ENCODE measurements at regions not wholly inside any gene's neighbourhood (a gene's known extent, or its start where the extent isn't known, plus 50 kb on each side); places are given as distances from the start of the nearest gene placed in this dataset.
A peak's percentile ranks its signal among the peaks of the same experiment; 100 is the strongest.

GRCh38 chr1:172867216-172867818 lies 183.4 kb downstream of the TNFSF18 start:
- intact Hi-C loops (cut with micrococcal nuclease): no loop called here
- ATAC-seq (no peak), DNase-seq (no peak)

GRCh38 chr1:172870901-172871606 lies 179.7 kb downstream of the TNFSF18 start:
- intact Hi-C loops (cut with micrococcal nuclease): no loop called here
- DNase-seq (no peak), ATAC-seq (no peak)

- intact Hi-C loops (cut with micrococcal nuclease): no loop called here
- DNase-seq: no peak
- ATAC-seq: no peak
Observed at GRCh38 chr1:172874950-172875349, 175.8 kb downstream of the TNFSF18 start.

GRCh38 chr1:172875892-172876291 lies 174.8 kb downstream of the TNFSF18 start:
- ATAC-seq (no peak), DNase-seq (no peak)
- intact Hi-C loops (cut with micrococcal nuclease): no loop called here

GRCh38 chr1:172882385-172882784 lies 168.4 kb downstream of the TNFSF18 start:
- ATAC-seq (no peak), DNase-seq (no peak)
- intact Hi-C loops (cut with micrococcal nuclease): no loop called here

- DNase-seq (no peak), ATAC-seq (no peak)
- intact Hi-C loops (cut with micrococcal nuclease): no loop called here
Observed at GRCh38 chr1:172882791-172883386, 167.9 kb downstream of the TNFSF18 start.

- DNase-seq: no peak
- intact Hi-C loops (cut with micrococcal nuclease): no loop called here
- no peak for ATAC-seq
Observed at GRCh38 chr1:172883387-172883791, 167.4 kb downstream of the TNFSF18 start.

GRCh38 chr1:172883844-172884243 lies 166.9 kb downstream of the TNFSF18 start:
- no peak for DNase-seq
- intact Hi-C loops (cut with micrococcal nuclease): no loop called here
- no peak for ATAC-seq

GRCh38 chr1:172885411-172885810 lies 165.3 kb downstream of the TNFSF18 start:
- intact Hi-C loops (cut with micrococcal nuclease): no loop called here
- ATAC-seq (no peak), DNase-seq (no peak)

- DNase-seq (no peak), ATAC-seq (no peak)
- intact Hi-C loops (cut with micrococcal nuclease): no loop called here
Observed at GRCh38 chr1:172885971-172886370, 164.8 kb downstream of the TNFSF18 start.

GRCh38 chr1:172887162-172887561 lies 163.6 kb downstream of the TNFSF18 start:
- DNase-seq: no peak
- no peak for ATAC-seq
- intact Hi-C loops (cut with micrococcal nuclease): no loop called here

GRCh38 chr1:172893146-172893841 lies 157.4 kb downstream of the TNFSF18 start:
- ATAC-seq (peak; percentile 58), DNase-seq (peak; percentile 47)
- intact Hi-C loops (cut with micrococcal nuclease): no loop called here

- intact Hi-C loops (cut with micrococcal nuclease): no loop called here
- ATAC-seq: no peak
- DNase-seq: no peak
Observed at GRCh38 chr1:172894349-172895049, 156.2 kb downstream of the TNFSF18 start.

- DNase-seq (no peak), ATAC-seq (no peak)
- intact Hi-C loops (cut with micrococcal nuclease): no loop called here
Observed at GRCh38 chr1:172895050-172895460, 155.7 kb downstream of the TNFSF18 start.

- ATAC-seq (no peak), DNase-seq (no peak)
- intact Hi-C loops (cut with micrococcal nuclease): no loop called here
Observed at GRCh38 chr1:172895761-172896160, 155.0 kb downstream of the TNFSF18 start.

GRCh38 chr1:172897738-172898137 lies 153.0 kb downstream of the TNFSF18 start:
- no peak for ATAC-seq
- intact Hi-C loops (cut with micrococcal nuclease): no loop called here
- no peak for DNase-seq

GRCh38 chr1:172898866-172899265 lies 151.9 kb downstream of the TNFSF18 start:
- DNase-seq: no peak
- intact Hi-C loops (cut with micrococcal nuclease): no loop called here
- ATAC-seq: no peak

- intact Hi-C loops (cut with micrococcal nuclease): no loop called here
- no peak for ATAC-seq
Observed at GRCh38 chr1:172900376-172900997, 150.3 kb downstream of the TNFSF18 start.

GRCh38 chr1:172902200-172902599 lies 148.5 kb downstream of the TNFSF18 start:
- intact Hi-C loops (cut with micrococcal nuclease): no loop called here
- no peak for DNase-seq
- ATAC-seq: no peak

More at GRCh38 chr1:172900376-172900997, 150.3 kb downstream of the TNFSF18 start:
- DNase-seq: no peak
